Fibroblast of skin of left biceps (primary cell): ENCODE measurements at regions not wholly inside any gene's neighbourhood (a gene's known extent, or its start where the extent isn't known, plus 50 kb on each side); places are given as distances from the start of the nearest gene placed in this dataset.
"Not testable (repeated sequence)": the region's sequence is repeated elsewhere in the genome, so short reads cannot be mapped to it uniquely, and the experiment has no call there.

Experiments used
- DNase-seq, 2 experiments: peaks; one replicate each; pipeline ENCODE4 v3.0.0-alpha.2; 2013; ENCODE audit warnings: low read depth in 2 of 2

DNA sequence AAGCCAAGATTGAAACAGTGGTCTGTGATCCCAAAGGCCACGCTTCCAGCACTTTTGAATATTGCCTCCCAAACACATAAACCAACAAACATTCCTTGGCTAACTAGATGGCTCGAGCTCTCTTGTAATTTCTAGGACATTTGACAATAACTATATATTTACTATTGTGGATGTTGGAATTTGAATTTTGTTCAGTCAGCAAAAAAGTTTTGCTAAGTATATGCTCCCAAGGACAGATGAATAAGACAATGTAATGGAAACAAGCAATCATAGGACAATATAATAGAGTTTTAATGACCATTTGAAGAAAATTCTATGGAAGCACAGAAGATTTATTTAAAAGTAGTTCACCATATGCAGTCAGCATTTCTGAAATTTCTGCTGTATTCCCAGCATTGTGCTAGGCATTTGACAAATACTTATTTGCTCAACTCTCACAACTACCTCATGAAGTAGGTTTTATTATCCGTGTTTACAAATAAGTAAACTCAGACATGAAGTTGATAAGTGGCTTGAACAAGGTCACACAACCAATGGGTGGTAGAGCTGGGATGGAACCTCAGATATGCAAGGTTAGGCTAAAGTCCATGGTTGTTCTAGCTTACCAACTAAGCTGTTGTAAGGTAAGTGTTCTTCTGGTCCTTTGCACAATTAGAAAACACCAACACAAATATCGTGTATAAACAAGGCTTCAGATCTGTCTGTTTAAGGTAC lies 205.1 kb downstream of the NUFIP1 start:
- no peak for DNase-seq

DNA sequence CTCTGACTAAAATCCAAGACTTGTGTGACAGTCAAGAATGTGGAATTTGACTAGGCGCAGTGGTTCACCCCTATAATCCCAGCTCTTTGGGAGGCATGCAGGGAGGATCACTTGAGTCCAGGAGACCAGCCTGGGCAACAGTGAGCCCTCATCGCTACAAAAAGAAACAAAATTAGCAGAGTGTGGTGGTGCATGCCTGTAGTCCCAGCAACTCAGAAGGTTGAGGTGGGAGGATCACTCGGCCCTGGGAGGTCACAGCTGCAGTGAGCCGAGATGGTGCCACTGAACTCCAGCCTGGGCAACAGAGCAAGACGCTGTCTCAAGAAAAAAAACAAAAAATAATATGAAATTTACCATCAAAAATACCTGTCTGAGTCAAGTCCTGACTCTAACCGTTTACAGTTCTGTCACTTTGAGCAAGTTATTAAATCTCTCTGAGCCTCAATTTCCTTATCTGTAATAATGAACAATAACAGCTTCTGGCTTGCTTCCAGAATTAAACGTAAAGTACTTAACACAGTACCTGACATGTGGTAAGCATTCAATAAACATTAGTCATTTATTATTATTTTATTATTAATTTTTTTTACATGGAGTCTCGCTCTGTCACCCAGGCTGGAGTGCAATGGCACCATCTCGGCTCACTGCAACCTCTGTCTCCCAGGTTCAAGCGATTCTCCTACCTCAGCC lies 204.6 kb upstream of the TSC22D1 start:
- DNase-seq, result no peak

DNA sequence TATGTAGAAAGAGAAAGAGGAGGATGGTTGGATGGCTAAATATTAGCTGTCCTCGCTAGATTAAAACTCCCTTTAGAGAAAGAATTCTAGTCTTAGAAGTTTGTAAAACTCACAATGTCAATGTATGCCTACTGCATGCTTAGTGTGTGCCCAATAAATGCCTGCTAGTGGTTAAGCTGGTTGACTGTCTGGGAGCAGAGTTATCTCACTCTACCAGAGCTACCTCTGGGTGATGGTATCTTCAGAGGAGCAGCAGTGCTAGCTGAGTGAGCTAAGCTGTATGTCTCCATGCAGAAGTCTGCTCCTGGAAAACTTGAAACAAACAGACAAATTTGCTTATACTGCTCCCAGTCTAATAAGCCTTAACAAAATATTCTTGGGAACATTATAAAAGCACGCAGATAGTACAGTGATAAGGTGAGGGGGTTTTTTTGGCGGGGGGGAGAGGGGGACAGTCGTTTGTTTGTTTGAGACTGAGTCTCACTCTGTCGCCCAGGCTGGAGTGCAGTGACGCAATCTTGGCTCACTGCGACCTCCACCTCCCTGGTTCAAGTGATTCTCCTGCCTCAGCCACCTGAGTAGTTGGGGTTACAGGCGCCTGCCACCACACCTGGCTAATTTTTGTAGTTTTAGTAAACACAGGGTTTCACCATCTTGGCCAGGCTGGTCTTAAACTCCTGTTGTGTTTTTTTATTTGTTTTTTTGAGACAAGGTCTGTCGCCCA lies 202.8 kb upstream of the TSC22D1 start:
- DNase-seq, result no peak

DNA sequence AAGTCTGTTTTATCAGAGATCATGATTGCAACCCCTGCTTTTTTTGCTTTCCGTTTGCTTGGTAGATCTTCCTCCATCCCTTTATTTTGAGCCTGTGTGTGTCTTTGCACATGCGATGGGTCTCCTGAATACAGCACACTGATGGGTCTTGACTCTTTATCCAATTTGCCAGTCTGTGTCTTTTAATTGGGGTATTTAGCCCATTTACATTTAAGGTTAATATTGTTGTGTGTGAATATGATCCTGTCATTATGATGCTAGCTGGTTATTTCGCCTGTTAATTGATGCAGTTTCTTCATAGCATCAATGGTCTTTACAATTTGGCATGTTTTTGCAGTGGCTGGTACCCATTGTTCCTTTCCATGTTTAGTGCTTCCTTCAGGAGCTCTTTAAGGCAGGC lies 199.2 kb upstream of the TSC22D1 start:
- not testable (repeated sequence) for DNase-seq

DNA sequence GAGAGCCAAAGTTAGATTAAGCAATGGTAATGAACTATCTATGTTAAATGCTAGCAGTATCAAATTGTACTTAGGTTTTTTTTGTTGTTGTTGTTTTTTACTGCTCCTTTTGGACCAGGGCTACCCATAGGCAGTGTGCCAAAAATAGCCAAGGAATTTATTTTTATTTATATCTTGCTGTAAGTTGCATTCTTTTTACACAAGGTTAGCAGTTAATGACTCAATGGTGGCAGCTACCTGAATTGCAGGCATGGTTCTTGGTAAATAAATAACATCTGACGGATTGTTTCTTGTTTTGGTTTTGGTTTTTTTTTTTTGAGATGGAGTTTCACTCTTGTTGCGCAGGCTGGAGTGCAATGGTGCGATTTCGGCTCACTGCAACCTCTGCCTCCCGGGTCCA lies 194.8 kb upstream of the TSC22D1 start:
- no peak for DNase-seq

DNA sequence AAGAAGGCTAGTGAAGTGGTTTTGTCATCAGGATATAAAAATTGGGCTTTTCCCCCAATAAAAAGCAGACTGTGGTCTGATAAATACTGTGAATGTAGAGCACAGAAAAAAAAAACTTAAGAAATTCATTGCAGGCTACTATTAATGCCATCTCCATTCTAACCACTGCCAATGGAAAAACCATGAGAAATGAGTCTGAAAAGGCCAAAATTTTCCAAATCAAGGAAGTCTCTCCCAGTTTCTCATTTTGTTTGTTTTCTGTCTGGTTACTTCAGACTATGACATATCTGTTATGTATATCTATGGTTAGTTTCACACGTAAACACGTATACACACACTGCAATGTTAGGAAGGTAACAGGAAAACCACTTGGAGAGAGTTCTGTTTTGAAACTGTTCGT lies 193.6 kb upstream of the TSC22D1 start:
- no peak for DNase-seq

DNA sequence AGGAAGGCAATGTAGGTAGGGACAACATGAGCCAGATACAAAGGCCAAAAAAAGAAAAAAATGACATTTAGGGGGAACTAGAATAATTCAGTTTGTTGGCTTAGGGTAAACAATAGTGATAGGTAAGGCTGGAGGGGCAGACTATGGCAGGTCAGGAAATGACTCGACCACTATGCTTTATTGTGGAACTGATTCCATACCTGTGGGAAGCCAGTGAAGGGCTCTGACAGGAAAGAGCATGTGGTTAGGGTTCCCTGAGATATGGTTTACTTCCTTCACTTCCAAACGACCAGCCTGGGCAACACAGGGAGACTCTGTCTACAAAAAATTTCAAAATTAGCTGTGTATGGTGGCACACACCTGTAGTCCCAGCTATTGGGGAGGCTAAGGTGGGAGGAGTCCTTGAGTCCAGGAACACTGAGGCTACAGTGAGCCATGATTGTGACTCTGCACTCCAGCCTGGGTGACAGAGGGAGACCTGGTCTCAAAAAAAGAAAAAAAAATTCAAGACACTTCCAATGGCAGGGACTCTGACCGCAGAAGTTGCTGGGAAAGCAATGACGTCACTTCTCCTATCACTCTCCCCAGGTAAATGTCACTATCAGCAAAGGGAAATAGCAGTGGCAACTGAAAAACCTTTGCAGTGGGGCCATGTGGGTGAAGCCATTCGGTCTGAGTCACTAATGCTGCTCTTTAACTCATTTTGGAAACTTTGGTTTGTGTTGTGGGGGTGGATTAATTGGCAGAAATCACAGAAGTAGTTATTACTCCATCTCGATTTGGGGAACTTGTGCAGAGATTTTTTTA lies 192.8 kb upstream of the TSC22D1 start:
- no peak for DNase-seq

DNA sequence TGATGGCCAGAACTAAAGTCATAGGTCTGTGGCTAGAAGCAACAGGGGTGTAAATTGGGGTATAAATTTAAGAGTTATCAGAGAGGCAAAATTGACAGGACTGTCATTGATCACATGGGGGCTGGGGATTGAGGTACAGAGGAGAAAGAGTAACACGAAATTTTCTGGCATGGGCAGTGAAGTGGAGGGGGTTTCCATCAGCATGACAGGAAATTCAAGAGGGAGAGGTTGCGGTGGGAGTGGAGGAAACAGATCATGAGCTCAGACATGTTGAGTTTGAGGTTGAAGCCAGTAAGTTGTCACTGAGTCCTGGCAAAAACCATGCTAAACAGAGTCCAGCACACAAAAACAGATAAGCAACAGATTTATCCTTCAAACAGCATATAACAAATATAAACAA lies 192.1 kb upstream of the TSC22D1 start:
- no peak for DNase-seq

DNA sequence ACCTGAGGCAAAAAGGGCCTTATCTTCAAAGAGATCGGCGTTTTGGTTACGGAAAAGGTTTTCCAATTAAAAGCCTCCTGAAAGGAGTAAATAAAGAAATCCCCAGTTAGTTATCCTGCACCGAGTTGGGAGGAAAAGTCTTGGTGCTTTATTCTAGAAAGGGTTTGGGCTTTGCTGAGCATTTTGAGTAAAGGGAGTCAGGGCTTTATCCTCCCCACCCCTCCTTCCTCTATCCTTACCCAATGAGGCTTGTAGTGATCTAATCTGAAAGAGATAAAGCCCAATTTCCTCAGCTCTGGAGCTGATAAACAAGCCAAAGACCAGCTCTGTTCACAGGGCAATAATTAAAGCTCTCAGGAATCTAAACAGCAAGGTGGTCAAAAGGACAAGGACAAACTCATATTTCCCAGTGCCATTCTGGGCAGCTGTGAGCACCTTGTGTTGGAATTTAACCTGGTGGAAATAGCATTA lies 188.9 kb upstream of the TSC22D1 start:
- DNase-seq, result no peak

DNA sequence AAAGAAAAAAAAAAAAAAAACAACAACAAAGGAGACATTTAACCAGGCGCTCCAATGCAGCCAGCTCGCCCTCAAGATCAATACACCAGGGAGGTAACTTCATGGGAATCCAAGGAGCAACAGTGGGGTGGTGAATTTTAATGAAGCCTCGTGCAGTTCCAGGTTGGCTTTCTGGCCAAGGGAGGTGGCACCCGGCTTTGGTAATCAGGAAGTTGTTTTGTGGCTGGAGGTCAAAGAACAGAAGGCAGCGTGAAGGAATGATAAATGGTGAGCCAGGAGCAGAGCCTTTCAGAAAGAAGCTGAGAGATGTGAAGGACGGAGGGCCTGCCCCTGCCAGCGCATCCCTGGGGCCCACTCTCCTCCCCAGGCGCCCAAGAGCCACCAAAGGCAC lies 188.2 kb upstream of the TSC22D1 start:
- DNase-seq, result no peak

DNA sequence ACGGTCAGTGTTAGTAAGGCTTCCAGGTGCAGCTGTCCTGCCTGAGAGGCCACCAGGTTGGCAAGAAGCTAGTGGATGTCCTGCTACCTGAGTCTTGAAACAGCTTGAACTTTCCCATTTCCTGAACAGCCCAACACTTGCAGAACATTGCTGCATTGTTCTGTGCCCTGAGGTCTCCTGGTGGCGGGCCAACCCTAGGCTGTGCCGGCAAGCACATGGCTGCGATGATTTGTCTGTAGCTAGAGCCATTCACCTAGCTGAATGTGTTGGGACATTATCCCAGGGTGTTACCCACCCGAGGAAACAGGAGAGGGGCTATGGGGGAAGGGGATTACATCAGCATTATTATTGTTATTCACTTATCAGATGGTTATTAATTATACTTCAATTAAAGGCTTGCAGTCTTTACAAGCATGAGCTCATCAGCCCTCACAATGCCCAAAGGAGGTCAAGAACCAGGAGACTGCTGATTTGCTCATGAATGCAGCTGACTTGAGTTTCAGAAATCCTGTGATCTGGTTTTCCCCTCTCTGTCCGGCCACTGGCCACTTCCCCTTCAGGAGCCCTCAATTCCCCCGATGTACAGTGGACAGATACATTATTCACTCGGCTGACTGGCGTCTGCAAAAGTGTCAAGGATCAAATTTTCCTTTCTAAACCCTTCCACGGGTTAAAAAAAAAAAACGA lies 187.6 kb upstream of the TSC22D1 start:
- DNase-seq, result no peak

DNA sequence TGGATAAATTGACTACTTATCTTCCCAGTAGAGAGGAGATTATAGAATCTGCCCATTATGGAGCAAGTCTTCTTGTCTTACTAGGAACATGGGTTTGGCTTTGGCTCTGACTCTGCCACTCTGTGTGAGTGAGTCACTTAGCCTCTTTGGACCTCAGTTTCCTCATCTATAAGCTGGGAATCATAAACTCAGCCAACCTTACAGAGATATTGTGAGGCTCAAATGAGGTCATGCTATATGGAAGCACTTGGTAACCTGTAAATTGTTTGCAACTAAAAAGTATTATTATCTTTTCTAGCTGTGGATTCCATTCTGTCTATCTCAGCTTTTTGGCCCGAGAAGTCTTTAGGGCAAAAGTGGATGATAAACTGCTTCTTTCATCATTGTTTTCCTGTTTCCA lies 186.8 kb upstream of the TSC22D1 start:
- no peak for DNase-seq

DNA sequence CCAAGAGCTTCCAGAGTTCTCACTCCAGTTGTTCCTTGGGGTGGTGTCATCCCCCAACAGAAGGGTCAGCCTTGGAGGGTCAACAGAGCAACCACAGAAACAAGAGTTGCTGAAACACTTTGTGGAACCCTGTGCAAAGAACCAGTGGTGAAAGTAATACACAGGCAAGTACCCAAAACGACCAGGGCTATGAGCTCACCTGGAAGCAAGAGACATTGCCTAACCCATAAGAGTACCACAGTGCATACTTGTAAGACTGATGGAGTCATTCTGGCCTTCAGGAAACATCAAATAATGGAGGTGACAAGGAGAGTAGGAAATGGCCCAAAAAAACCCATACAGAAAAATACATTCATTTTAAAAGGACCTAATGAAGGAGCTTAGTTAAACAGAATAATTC lies 184.3 kb upstream of the TSC22D1 start:
- no peak for DNase-seq

DNA sequence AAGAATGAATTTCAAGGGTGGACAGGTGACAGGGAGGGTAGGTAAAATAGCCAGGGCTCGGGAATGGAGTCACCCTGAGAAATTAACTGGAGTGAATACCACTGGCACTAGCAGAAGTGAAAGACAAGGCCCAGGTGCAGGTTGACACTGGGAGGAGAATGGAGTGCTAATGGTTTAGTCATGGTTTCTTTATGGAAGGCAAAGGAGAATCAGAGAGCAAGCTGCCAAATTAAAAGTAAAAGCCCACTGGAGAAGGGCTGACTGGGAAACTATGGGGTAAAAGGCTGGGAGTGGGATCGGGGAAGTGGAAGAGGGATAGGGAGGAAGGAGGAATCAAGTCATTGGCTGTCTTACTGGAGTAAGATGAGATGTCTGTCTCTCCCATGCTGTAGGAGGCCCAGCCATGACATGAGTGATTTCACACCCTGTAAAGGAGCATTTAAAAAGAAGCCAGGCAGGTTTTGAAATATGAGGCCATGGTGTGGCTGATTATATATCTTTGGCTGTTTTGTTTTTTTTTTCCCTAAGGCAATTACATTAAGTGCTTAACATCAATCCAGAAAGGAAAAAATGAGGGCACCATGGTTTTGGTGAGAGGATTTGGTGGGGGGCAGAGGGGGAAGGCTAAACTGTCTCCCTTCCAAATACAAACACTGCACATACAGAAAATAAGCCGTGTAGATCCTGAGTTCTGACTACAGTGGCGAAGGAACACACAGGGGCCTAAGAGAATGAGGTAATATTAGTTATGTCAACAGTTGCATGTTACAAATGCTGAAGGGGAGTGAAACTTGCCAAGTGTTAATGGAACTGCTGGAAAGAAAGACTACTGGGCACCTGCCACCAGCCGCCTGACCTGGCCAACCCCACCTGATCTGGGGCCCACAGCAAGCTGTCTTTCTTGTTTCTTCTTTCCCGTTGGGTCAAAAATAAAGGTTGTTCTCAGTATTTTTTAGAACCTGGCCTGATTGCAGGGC lies 183.5 kb upstream of the TSC22D1 start:
- DNase-seq, result no peak

DNA sequence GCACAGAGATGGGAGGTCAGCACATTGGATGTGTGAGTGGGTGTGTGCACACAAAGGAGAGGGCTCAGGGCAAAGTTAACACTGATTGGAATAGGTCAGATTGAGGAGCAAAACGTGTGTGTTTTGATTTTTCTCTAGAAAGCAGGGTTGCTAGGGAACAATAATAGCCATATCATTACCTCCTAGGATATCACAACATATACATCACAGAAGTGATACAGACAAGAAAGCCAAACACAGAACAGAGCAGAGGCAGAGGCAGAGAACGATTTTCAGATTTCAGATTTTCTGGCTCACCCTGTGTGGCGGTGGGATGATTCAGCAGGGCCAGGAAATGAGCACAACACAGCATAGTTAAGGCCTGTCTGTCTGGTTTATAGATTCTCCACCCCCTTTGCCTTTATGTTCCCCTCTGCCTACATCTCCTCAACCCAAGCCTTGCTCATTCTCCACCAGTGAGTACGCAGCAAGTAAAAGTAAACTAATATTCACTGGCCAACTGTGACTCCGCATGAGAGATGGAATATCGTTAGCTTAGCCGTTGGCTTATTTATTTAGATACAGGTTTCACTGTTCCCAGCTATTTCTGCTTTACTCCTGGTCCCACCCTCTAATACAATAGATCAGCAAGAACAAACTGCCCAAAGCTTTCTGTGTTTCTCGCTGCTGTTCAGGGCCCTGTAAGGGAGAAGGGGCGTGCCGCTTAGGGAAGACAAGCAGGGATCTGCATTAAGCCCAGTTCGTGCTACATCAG lies 182.7 kb upstream of the TSC22D1 start:
- peak; percentile 79 to 81 for DNase-seq

DNA sequence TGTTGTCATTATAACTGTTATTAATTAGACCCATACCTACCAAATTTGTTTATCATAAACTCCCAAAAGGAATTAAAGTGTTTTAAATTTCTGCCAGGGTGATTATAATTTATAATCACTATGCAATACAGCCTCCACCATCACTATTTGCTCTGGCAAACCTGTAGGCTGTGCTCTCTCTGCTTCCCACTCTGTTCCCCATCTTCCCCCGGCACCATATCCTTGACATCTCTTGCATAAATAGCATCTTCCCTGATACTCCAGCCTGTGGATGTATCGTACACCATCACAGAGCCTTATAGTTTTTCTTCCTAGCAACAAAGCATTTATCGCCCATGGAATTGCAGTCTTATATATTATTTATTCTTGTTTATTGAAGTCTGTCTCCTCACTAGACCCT lies 181.5 kb upstream of the TSC22D1 start:
- no peak for DNase-seq

DNA sequence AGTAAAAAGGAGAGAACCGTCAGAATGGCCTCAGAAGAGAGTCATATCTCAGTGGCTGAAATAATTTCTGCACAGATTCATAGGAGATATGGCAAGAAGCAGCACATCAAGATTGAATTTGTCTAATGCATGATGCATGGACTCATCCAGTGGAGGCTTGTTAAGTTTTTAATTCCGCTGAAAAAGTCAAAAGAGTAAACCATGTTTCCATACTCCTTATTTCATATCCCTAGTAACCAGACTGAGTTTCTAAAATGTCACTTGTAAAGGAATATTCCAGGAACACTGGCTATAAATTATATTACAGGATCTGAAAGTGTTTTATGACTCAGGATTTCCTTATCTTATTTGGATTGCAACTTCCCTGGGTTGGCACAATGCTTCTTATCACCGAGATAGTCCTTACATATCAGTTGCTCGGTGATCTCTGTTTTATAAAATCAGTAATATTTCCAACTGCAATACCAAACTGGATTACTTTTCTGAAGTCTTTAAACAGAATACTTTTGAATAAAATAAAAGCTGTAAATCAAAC lies 180.2 kb upstream of the TSC22D1 start:
- DNase-seq, result no peak

DNA sequence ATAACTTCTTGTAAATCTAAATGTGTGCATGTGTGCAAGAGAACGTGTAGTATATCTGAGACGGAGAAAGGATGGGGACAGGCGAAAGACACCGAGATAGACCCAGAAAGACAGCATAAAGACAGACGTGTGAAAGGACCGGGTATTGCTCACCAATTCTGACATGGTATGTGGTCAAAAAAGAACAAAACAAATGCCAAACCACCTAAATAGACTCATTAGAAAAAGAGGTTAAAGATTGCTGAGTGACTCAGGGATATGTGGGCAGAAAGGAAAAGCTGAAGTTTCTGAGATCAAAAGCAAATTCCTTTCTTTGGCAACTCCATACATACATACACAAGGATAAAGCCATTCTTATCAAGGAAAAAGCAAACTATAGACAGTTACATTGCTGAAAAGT lies 179.7 kb upstream of the TSC22D1 start:
- DNase-seq, result no peak

DNA sequence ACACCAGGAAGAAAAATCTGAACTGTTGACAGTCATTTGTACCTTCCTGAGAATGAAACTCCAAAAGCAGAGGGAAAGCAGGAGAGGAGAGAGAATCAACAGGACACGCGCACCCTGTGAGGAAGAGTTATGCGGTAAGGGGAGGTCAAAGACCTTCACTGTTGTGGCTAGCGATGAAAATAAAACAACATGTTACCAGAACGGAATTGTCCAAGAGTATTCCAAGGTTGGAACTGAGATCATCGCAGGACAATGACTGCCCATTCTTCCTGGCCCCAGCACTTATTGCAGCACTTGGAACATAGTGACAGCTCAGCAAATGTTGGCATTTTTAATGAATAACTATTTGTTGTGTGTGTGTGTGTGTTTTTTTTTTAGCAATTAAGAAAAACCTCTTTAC lies 176.0 kb upstream of the TSC22D1 start:
- DNase-seq, result no peak
